EL (cell line): ENCODE measurements at regions not wholly inside any gene's neighbourhood (a gene's known extent, or its start where the extent isn't known, plus 50 kb on each side); places are given as distances from the start of the nearest gene placed in this dataset.
A peak's percentile ranks its signal among the peaks of the same experiment; 100 is the strongest.
"Not testable (repeated sequence)": the region's sequence is repeated elsewhere in the genome, so short reads cannot be mapped to it uniquely, and the experiment has no call there.

ENCODE experiments used
- DNase-seq: peaks from one replicate; pipeline ENCODE4 v3.0.0-alpha.2; 2016

GRCh38 chr10:31190488-31190887 is 128.5 kb upstream of the ZEB1 start:
- DNase-seq = no peak

DNA sequence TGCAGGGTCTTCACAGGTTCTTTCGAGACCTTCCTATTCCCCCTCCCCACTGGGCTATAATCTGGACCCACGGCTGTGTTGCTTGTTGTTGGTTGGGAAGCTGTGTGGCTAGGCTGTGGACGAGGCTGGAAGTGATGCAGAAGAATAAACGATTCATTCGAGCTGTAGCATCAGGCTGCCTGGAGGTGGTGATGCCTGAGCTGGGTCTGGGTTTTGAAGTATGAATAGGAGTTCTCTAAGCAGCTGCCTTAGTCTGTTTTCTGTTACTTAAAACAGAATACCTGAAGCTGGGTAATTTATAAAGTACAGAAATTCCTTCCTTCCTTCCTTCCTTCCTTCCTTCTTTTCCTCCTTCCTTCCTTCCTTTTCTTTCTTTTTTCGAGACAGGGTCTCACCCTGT is 126.5 kb upstream of the ZEB1 start:
- DNase-seq = no peak

- no peak for DNase-seq
Measured at GRCh38 chr10:31194986-31195385, 124.0 kb upstream of the ZEB1 start.

DNA sequence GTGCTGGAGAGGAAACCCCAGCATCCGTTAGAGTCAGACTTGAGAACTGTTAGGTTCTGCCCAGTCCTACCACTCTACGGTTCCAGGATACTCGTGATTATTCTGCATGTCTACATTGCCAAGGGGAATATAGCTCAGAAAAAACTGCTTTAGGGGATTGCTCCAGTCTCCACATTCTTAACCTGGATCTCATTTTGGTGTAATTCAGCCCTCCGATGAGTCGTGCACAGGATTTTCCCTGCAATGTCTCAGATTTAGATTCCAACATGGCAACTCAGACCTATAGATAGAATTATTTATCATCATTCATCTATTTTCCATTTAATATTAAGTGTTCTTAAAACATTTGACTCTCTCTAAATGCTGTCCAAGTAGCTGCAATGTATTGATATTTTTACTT is 121.1 kb upstream of the ZEB1 start:
- DNase-seq = peak; percentile 48

- peak; percentile 8 for DNase-seq
Measured at GRCh38 chr10:31204090-31204489, 114.9 kb upstream of the ZEB1 start.

DNA sequence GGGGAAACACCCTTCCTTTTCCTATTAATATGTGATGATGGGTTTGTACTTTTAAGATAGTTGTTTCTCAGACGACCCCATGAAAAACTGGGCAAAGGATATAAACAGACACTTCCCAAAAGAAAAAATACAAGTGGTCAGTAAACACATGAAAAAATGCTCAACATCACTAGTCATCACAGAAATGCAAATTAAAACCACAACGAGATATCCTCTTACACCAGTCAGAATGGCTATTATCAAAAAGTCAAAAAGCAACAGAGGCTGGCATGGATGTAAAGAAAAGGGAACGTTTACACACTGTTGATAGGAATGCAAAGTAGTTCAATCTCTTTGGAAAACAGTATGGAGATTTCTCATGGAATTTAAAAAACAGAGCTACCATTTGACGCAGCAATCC is 111.4 kb upstream of the ZEB1 start:
- no peak for DNase-seq

- DNase-seq = no peak
Measured at GRCh38 chr10:31209478-31209877, 109.5 kb upstream of the ZEB1 start.

DNA sequence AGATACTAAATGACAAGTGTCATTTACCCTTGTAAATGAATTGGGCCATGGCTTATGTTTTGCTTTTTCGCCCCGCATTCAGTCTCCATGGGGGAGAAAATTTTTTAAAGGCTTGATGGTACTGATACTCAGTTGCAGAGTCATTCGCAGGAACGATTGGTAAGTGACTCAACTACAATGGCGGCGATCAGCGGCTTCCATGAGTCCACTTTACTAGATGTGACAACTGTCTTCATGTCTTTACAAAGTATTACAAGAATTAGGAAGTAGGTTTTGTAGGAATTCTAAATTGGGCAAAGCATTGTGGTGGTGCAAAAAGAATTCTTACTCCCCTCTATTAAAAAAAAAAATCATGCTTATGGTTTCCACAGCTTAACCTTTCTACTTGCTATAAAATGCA is 108.8 kb upstream of the ZEB1 start:
- DNase-seq = no peak

DNA sequence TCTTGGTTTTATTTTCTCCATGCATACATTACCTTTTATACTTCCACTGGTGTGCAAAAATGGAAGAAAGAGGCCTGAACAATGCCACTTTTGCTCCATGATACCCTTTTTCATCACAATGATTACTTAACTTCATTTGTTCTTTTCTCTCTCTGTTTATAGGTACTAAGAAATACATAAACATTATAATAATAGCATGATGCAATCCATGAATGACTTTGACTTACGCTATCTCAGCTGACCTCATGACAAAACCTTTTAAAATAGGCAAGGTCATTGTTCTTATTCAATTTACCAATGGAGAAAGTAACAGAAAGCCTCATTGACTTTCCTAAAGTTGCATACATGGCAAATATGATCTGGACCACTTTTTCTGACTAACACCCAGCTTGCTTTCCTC is 105.1 kb upstream of the ZEB1 start:
- no peak for DNase-seq

DNA sequence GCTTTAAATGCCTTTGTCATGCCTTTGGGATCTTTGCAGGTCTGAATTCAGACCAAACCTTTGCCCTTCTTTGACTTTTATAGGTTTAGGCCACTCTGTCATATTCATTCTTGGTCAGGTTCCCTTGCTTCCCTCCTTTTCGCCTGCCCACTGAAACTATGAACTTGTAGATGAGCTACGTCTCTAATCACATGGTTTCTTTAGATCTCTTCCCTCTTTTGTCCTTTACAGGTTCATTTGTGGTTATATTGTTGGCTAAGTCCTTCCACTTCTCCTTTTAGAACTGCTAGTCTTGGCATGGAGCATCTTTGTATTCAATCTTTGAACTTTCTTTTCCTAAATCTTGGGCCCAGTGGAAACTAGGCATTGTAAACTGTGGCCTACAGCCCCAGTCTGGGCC is 104.0 kb upstream of the ZEB1 start:
- no peak for DNase-seq

GRCh38 chr10:31219306-31219705 is 99.7 kb upstream of the ZEB1 start:
- DNase-seq = no peak

DNA sequence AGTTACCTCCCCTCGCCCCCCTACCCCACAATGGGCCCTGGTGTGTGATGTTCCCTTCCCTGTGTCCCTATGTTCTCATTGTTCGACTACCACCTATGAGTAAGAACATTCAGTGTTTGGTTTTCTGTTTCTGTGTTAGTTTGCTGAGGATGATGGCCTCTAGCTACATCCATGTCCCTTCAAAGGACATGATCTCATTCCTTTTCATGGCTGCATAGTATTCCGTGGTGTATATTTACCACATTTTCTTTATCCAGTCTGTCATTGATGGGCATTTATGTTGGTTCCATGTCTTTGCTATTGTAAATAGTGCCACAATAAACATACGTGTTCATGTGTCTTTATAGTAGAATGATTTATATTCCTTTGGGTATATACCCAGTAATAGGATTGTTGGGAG is 90.2 kb upstream of the ZEB1 start:
- DNase-seq = not testable (repeated sequence)

DNA sequence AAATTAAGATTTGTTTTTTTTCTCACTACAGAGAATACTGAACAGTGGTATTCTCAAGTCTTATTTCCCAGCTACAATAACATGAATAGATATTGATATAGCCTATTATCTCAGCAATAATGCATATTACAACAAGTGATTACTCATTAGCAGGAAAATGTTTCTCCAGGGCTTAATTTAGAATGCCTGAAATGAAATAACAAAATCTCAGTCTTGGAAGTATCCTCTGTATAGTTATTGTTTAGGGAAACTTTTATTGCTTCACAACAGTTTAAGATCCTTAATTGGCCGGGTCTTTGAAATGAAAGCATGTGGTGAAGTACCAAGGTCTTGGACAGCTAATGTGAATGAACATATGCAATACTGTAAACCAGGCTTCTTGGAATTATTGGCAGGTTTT is 79.1 kb upstream of the ZEB1 start:
- DNase-seq = no peak

GRCh38 chr10:31242902-31243301 is 76.1 kb upstream of the ZEB1 start:
- DNase-seq = peak; percentile 97

GRCh38 chr10:31251118-31251517 is 67.9 kb upstream of the ZEB1 start:
- not testable (repeated sequence) for DNase-seq

GRCh38 chr10:31253237-31253636 is 65.8 kb upstream of the ZEB1 start:
- DNase-seq = peak; percentile 24

- peak; percentile 77 for DNase-seq
Measured at GRCh38 chr10:31261511-31262311, 57.3 kb upstream of the ZEB1 start.

GRCh38 chr10:31262672-31263071 is 56.3 kb upstream of the ZEB1 start:
- peak; percentile 52 for DNase-seq

GRCh38 chr10:31263903-31264302 is 55.1 kb upstream of the ZEB1 start:
- DNase-seq = peak; percentile 21

DNA sequence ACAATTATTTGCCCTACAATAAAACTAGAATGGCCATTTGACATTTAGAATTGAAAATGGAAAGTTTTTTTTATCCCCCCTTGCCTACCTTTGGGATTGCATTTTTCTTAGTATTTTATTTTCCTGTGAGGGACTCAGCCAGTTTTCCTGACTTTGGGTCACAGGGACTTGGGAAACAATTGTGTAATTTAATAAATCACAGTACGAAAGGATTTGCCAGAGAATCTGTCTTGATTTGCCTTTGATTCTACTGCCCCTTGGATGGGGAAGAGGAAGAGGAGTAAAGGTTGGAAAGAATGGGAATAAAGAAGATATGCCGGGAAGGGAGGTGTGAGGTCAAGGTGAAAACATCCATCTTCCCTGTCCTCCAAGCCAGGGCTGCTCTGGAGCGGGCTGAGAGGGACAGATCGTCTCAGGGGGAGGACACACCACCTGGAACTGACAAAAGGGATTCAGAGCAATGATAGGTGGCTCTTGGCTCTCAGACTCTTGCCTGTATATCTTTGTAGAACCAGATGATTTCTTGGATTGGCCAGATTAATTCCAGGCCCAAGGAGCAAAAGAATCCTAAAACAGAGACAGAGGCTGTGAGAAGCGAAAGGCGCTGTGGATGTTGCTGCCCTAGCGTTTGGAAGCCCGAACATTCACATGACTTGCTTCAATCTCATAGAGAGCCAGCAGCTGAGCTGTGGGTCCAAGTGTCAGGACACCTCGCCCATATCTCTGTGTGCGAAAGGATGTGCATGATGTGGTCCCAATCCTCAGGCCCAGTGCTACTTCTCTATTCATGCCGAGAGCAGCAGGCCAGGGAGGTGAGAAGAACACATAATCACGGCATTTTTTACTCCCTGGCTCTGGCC is 50.3 kb upstream of the ZEB1 start:
- DNase-seq = no peak
